K562 (cell line): ENCODE measurements at regions not wholly inside any gene's neighbourhood (a gene's known extent, or its start where the extent isn't known, plus 50 kb on each side); places are given as distances from the start of the nearest gene placed in this dataset.

Experiments used
- ATAC-seq: fragments of 200-7000 bp; cut with Tn5 transposase; 3 replicates; pipeline ENCODE4 v1.9.1; 2020; ENCODE audit warnings: moderate library complexity
- BruUV-seq: library from RNA; stranded (reverse); fragments of 400-500 nt; replicated peaks from 2 replicates; lab custom pipeline; 2021; lab: Mats Ljungman, UMichigan
- CTCF ChIA-PET: fragments of 300-600 bp; formaldehyde crosslinking; extraction: SDS; loops from one replicate; lab custom pipeline; 2021; ENCODE audit warnings: low intra/inter-chr PET ratio; lab: Yijun Ruan, JAX
- POLR2A ChIA-PET: fragments of 300-600, 350-650 bp; sonication (Branson Sonifier 250); formaldehyde crosslinking; extraction: SDS; loops from one replicate; lab custom pipeline; 2021; ENCODE audit warnings: antibody characterized with exemption, inconsistent platforms; lab: Yijun Ruan, JAX
- DNase-seq, 4 experiments: peaks; one replicate each; pipeline versions ENCODE4 v3.0.0 to v3.0.0-alpha.2; 2011 to 2018; ENCODE audit warnings: low spot score in 3 of 4, mixed read lengths in 3 of 4; ENCODE audit errors: extremely low read depth in 1 of 4
- FAIRE-seq: peaks from 2 replicates; lab custom pipeline; 2011; peaks lifted over from hg19 to GRCh38; lab: Jason Lieb, UNC
- H2AFZ ChIP-seq: 2 replicates; pipeline ENCODE4 v1.6.0; 2011; ENCODE audit warnings: low read depth, low read length, control low read depth, inconsistent platforms
- H3K27ac ChIP-seq: fragments of 200-600 bp; 3 replicates; pipeline ENCODE4 v1.8.0; 2011; ENCODE audit warnings: low read depth, mild to moderate bottlenecking, control low read depth, inconsistent platforms, low read length, moderate library complexity, mixed read lengths; ENCODE audit errors: extremely low read depth
- H3K27me3 ChIP-seq, 2 experiments: fragments of 300-600 bp in 1 of 2; 2 replicates in 1 of 2; 3 replicates in 1 of 2; pipeline versions ENCODE4 v1.6.0 to v1.8.0; 2011; ENCODE audit warnings: inconsistent platforms in 2 of 2, low read length in 2 of 2, mild to moderate bottlenecking in 1 of 2, mixed read lengths in 1 of 2, moderate library complexity in 1 of 2; ENCODE audit not compliant: control insufficient read depth in 2 of 2, insufficient read depth in 2 of 2
- H3K36me3 ChIP-seq: fragments of 300-600 bp; 3 replicates; pipeline ENCODE4 v1.8.0; 2011; ENCODE audit warnings: mild to moderate bottlenecking, low read length, inconsistent platforms; ENCODE audit not compliant: control insufficient read depth, insufficient read depth
- H3K4me1 ChIP-seq, 2 experiments: fragments of 200-600 bp in 1 of 2; replicated peaks in 1 of 2; 2 replicates in 1 of 2; 3 replicates in 1 of 2; pipeline versions ENCODE4 v1.5.1 to v1.8.0; 2011; ENCODE audit warnings: inconsistent platforms in 2 of 2, low read length in 2 of 2, mild to moderate bottlenecking in 1 of 2, mixed read lengths in 1 of 2, moderate library complexity in 1 of 2; ENCODE audit not compliant: control insufficient read depth in 2 of 2, insufficient read depth in 2 of 2
- H3K4me2 ChIP-seq: 2 replicates; pipeline ENCODE4 v1.6.1; 2011; ENCODE audit warnings: low read length, control low read depth, inconsistent platforms, mixed read lengths; ENCODE audit not compliant: insufficient read depth
- H3K4me3 ChIP-seq: fragments of 200-600 bp; sonication (generic), shearing (Covaris generic); 2 replicates; pipeline ENCODE4 v1.5.1; 2016; ENCODE audit warnings: control low read depth, inconsistent platforms
- H3K79me2 ChIP-seq: fragments of 200-600 bp; 3 replicates; pipeline ENCODE4 v1.8.0; 2011; ENCODE audit warnings: low read length, inconsistent platforms; ENCODE audit not compliant: control insufficient read depth, insufficient read depth
- H3K9ac ChIP-seq, 2 experiments: 2 replicates each; pipeline versions ENCODE4 v1.6.0 to v1.6.1; 2011; ENCODE audit warnings: low read depth in 2 of 2, low read length in 2 of 2, control low read depth in 1 of 2, inconsistent platforms in 1 of 2, mild to moderate bottlenecking in 1 of 2, mixed read lengths in 1 of 2; ENCODE audit not compliant: insufficient read depth in 1 of 2
- H3K9me1 ChIP-seq: one replicate; pipeline ENCODE4 v1.6.0; 2011; ENCODE audit warnings: inconsistent platforms, mild to moderate bottlenecking, low read length, moderate library complexity; ENCODE audit not compliant: control insufficient read depth, insufficient read depth
- H3K9me3 ChIP-seq: replicated peaks from 2 replicates; pipeline ENCODE4 v1.5.1; 2011; ENCODE audit warnings: low read depth, low read length, inconsistent platforms; ENCODE audit not compliant: control insufficient read depth, insufficient read depth
- H4K20me1 ChIP-seq: replicated peaks from 2 replicates; pipeline ENCODE4 v1.6.1; 2011; ENCODE audit warnings: low read length, inconsistent platforms, mixed read lengths; ENCODE audit not compliant: control insufficient read depth, insufficient read depth
- ARNT ChIP-seq, 2 experiments: fragments of 450-650 bp; IDR thresholded peaks; 2 replicates each; pipeline ENCODE4 v1.6.1; 2016; ENCODE audit warnings: mild to moderate bottlenecking in 1 of 2
- BCOR ChIP-seq: fragments of 450-650 bp; IDR thresholded peaks from 2 replicates; pipeline ENCODE4 v1.6.1; 2016
- CBX3 ChIP-seq, 2 experiments: IDR thresholded peaks; 1 replicate in 1 of 2; 2 replicates in 1 of 2; pipeline ENCODE4 v1.6.1; 2012; ENCODE audit warnings: inconsistent platforms in 2 of 2, low read length in 2 of 2, borderline replicate concordance in 1 of 2, control low read depth in 1 of 2
- FOXA3 ChIP-seq, 2 experiments: fragments of 450-650 bp in 1 of 2; sonication (generic) in 1 of 2; formaldehyde crosslinking; IDR thresholded peaks in 1 of 2; conservative IDR thresholded peaks in 1 of 2; 2 replicates each; pipeline versions ENCODE4 v1.4.0 to v1.8.0; 2020 to 2022; ENCODE audit warnings: mild to moderate bottlenecking in 2 of 2, missing genetic modification reagents in 1 of 2
- FOXP1 ChIP-seq: sonication (generic); formaldehyde crosslinking; IDR thresholded peaks from 2 replicates; pipeline ENCODE4 v1.8.0; 2022; ENCODE audit warnings: mild to moderate bottlenecking, missing genetic modification reagents
- LARP7 ChIP-seq: fragments of 450-650 bp; IDR thresholded peaks from 2 replicates; pipeline ENCODE4 v1.6.1; 2016
- MEIS2 ChIP-seq: fragments of 450-650 bp; IDR thresholded peaks from 2 replicates; pipeline ENCODE4 v1.6.1; 2014; ENCODE audit warnings: mild to moderate bottlenecking; ENCODE audit not compliant: partially characterized antibody
- NCOR1 ChIP-seq: fragments of 450-650 bp; IDR thresholded peaks from 2 replicates; pipeline ENCODE4 v1.6.1; 2016; ENCODE audit warnings: mild to moderate bottlenecking, moderate library complexity
- PHF21A ChIP-seq: fragments of 450-650 bp; IDR thresholded peaks from 2 replicates; pipeline ENCODE4 v1.6.1; 2017; ENCODE audit warnings: low read depth, borderline replicate concordance
- RBM14 ChIP-seq: fragments of 200-400 bp; formaldehyde crosslinking; IDR thresholded peaks from 2 replicates; pipeline ENCODE4 v1.6.1; 2018; ENCODE audit warnings: low read depth, mild to moderate bottlenecking, low read length, moderate library complexity, borderline replicate concordance; ENCODE audit not compliant: insufficient read depth
- SIN3A ChIP-seq, 2 experiments: fragments of 150-350 bp in 1 of 2; IDR thresholded peaks; 2 replicates each; pipeline ENCODE4 v1.6.1; 2011 to 2016; ENCODE audit warnings: borderline replicate concordance in 2 of 2, low read depth in 2 of 2, low read length in 2 of 2, mild to moderate bottlenecking in 2 of 2, moderate library complexity in 2 of 2; ENCODE audit not compliant: control insufficient read depth in 1 of 2
- SMARCE1 ChIP-seq: fragments of 450-650 bp; IDR thresholded peaks from 2 replicates; pipeline ENCODE4 v1.7.1; 2016; ENCODE audit warnings: mild to moderate bottlenecking
- SNIP1 ChIP-seq: fragments of 450-650 bp; IDR thresholded peaks from 2 replicates; pipeline ENCODE4 v1.7.1; 2017; ENCODE audit warnings: low read depth, mild to moderate bottlenecking
- ZKSCAN3 ChIP-seq: fragments of 250-450 bp; sonication (Bioruptor Pico); IDR thresholded peaks from 2 replicates; pipeline ENCODE4 v1.4.0; 2020
- ZNF75A ChIP-seq: fragments of 450-650 bp; formaldehyde crosslinking; IDR thresholded peaks from 2 replicates; pipeline ENCODE4 v1.4.0; 2020; ENCODE audit warnings: mild to moderate bottlenecking
- in situ Hi-C: fragments of 300-500 bp; cut with MboI; formaldehyde crosslinking; loops from 4 replicates; pipeline ENCODE4 v1.15.0; 2018; ENCODE audit warnings: inconsistent platforms, mixed read lengths
- intact Hi-C: fragments of 100-400 bp; cut with micrococcal nuclease; formaldehyde crosslinking; loops from 2 replicates; pipeline ENCODE4 v1.14.2; 2022
- TF ChIP-seq, protein P1 (sequence below): fragments of 450-650 bp; IDR thresholded peaks from 2 replicates; pipeline ENCODE4 v1.6.1; 2016; ENCODE audit warnings: borderline replicate concordance
- TF ChIP-seq, protein P2 (sequence below): fragments of 250-450 bp; sonication (Bioruptor Pico); IDR thresholded peaks from 2 replicates; pipeline ENCODE4 v1.4.0; 2020; ENCODE audit warnings: mild to moderate bottlenecking, moderate library complexity, borderline replicate concordance
- TF ChIP-seq, protein P3 (sequence below): fragments of 250-450 bp; sonication (Bioruptor Pico); IDR thresholded peaks from 2 replicates; pipeline ENCODE4 v1.8.0; 2021; ENCODE audit warnings: moderate library complexity, mild to moderate bottlenecking, inconsistent platforms

DNA sequence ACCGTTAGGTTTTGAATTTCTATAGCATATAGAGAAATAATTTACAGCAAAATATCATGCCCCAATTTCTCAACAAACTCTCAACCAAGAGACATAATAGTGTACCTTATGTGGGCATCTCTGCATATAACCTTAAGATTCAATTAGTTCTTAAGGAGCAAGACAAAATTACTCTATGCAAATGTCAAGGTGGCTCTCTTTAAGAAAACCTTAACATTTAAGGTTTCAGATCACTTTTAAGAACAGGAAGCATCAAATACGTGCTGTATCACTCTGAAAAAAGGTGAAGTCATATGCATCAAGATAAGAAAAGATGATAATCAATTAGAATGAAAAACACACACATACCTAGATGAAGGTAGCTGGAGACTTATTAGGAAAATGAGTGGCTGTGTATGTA, 728.0 kb downstream of the FLRT2 start (continued):
- TF ChIP-seq SMARCE1 (no peak), LARP7 (no peak), CBX3 (IDR thresholded peaks at IDR 0.05; ENCODE audit: borderline replicate concordance in 1 of 2, low read length in 2 of 2) (no peak), ZKSCAN3 (CRISPR knock-in tag) (no peak), MEIS2 (no peak), ARNT (IDR thresholded peaks at IDR 0.05) (no peak), FOXP1 (no peak), PHF21A (no peak), NCOR1 (no peak)
- TF ChIP-seq, protein P1, sequence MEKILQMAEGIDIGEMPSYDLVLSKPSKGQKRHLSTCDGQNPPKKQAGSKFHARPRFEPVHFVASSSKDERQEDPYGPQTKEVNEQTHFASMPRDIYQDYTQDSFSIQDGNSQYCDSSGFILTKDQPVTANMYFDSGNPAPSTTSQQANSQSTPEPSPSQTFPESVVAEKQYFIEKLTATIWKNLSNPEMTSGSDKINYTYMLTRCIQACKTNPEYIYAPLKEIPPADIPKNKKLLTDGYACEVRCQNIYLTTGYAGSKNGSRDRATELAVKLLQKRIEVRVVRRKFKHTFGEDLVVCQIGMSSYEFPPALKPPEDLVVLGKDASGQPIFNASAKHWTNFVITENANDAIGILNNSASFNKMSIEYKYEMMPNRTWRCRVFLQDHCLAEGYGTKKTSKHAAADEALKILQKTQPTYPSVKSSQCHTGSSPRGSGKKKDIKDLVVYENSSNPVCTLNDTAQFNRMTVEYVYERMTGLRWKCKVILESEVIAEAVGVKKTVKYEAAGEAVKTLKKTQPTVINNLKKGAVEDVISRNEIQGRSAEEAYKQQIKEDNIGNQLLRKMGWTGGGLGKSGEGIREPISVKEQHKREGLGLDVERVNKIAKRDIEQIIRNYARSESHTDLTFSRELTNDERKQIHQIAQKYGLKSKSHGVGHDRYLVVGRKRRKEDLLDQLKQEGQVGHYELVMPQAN, result no peak
- TF ChIP-seq, all 486 proteins: peak for 0

DNA sequence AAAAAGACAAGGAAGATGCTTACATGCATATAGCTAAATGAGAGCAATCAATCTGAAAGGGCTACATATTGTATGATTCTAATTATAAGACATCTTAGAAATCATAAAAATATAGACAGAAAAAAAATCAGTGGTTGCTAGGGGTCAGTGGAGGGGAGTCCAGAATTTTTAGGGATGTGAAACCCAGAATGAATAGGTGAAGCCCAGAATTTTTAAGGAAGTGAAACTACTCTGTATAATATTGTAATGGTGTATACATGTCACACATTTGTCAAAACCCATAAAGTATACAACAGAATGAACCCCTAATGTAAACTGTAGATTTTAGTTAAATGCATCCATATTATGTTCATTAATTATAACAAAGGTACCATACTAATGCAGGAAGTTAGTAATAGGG, 713.2 kb downstream of the FLRT2 start:
- Histone ChIP-seq H3K27ac (no peak overlapping the region), H2AFZ (no peak overlapping the region), H3K4me2 (no peak overlapping the region), H3K4me1 (no peaks in the 10 kb centered on the region), H3K79me2 (no peaks in the 10 kb centered on the region), H3K9me1 (no peaks in the 10 kb centered on the region), H4K20me1 (no peaks in the 10 kb centered on the region), H3K36me3 (no peaks in the 10 kb centered on the region), H3K4me3 (no peak overlapping the region), H3K9me3 (no peaks in the 10 kb centered on the region), H3K27me3 (no peaks in the 10 kb centered on the region), H3K9ac (no peak overlapping the region)
- POLR2A ChIA-PET, result no interaction called here
- FAIRE-seq (no peak), DNase-seq (no peak), ATAC-seq (no peak)
- intact Hi-C loops (no loop called here), in situ Hi-C loops (no loop called here)
- BruUV-seq, result no TSS peak
- CTCF ChIA-PET, result no interaction called here
- no peak for TF ChIP-seq SIN3A (IDR thresholded peaks at IDR 0.05; ENCODE audit: borderline replicate concordance in 2 of 2, control insufficient read depth in 1 of 2, low read depth in 2 of 2, low read length in 2 of 2)
- TF ChIP-seq, protein P2, sequence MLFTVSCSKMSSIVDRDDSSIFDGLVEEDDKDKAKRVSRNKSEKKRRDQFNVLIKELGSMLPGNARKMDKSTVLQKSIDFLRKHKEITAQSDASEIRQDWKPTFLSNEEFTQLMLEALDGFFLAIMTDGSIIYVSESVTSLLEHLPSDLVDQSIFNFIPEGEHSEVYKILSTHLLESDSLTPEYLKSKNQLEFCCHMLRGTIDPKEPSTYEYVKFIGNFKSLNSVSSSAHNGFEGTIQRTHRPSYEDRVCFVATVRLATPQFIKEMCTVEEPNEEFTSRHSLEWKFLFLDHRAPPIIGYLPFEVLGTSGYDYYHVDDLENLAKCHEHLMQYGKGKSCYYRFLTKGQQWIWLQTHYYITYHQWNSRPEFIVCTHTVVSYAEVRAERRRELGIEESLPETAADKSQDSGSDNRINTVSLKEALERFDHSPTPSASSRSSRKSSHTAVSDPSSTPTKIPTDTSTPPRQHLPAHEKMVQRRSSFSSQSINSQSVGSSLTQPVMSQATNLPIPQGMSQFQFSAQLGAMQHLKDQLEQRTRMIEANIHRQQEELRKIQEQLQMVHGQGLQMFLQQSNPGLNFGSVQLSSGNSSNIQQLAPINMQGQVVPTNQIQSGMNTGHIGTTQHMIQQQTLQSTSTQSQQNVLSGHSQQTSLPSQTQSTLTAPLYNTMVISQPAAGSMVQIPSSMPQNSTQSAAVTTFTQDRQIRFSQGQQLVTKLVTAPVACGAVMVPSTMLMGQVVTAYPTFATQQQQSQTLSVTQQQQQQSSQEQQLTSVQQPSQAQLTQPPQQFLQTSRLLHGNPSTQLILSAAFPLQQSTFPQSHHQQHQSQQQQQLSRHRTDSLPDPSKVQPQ (CRISPR knock-in tag), result no peak
- TF ChIP-seq BCOR, result no peak
- TF ChIP-seq FOXA3 (CRISPR knock-in tag; conservative IDR thresholded peaks at IDR 0.05 in 1 of 2, IDR thresholded peaks at IDR 0.05 in 1 of 2), result no peak
- no peak for TF ChIP-seq ZNF75A
- TF ChIP-seq, protein P3, sequence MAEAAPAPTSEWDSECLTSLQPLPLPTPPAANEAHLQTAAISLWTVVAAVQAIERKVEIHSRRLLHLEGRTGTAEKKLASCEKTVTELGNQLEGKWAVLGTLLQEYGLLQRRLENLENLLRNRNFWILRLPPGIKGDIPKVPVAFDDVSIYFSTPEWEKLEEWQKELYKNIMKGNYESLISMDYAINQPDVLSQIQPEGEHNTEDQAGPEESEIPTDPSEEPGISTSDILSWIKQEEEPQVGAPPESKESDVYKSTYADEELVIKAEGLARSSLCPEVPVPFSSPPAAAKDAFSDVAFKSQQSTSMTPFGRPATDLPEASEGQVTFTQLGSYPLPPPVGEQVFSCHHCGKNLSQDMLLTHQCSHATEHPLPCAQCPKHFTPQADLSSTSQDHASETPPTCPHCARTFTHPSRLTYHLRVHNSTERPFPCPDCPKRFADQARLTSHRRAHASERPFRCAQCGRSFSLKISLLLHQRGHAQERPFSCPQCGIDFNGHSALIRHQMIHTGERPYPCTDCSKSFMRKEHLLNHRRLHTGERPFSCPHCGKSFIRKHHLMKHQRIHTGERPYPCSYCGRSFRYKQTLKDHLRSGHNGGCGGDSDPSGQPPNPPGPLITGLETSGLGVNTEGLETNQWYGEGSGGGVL, result no peak
- no peak for TF ChIP-seq RBM14
- no peak for TF ChIP-seq SNIP1
